B cell (primary cell): ENCODE measurements at regions not wholly inside any gene's neighbourhood (a gene's known extent, or its start where the extent isn't known, plus 50 kb on each side); places are given as distances from the start of the nearest gene placed in this dataset.

ENCODE experiments used
- ATAC-seq: fragments of 200-7000 bp; cut with Tn5 transposase; one replicate; pipeline ENCODE4 v1.10.0; 2021; ENCODE audit warnings: low read depth, mild to moderate bottlenecking, moderate number of reproducible peaks, moderate library complexity
- CTCF ChIA-PET: fragments of 350-600 bp; sonication (Branson Sonifier 250); formaldehyde crosslinking; loops from one replicate; lab custom pipeline; 2021; ENCODE audit warnings: antibody characterized with exemption, inconsistent platforms; lab: Charles Lee
- POLR2A ChIA-PET: fragments of 350-600 bp; sonication (Branson Sonifier 250); formaldehyde crosslinking; loops from one replicate; lab custom pipeline; 2021; ENCODE audit warnings: antibody characterized with exemption; lab: Charles Lee
- DNase-seq: peaks from one replicate; pipeline ENCODE4 v3.0.0; 2013
- H2AFZ ChIP-seq: 2 replicates; pipeline ENCODE4 v1.6.1; 2012; ENCODE audit warnings: mild to moderate bottlenecking, low read depth, low read length; ENCODE audit not compliant: insufficient read depth, poor library complexity, severe bottlenecking
- H3K27ac ChIP-seq, 2 donors: 1 replicate in 1 of 2; 2 replicates in 1 of 2; pipeline ENCODE4 v1.5.1; 2012 to 2013; ENCODE audit warnings: low read length in 2 of 2, mild to moderate bottlenecking in 2 of 2, moderate library complexity in 1 of 2
- H3K27me3 ChIP-seq, 4 experiments: fragments of 200-600 bp in 1 of 4; sonication (generic) in 1 of 4; replicated peaks in 1 of 4; 1 replicate in 2 of 4; 2 replicates in 2 of 4; pipeline versions ENCODE4 v1.6.1 to v1.7.0; 2013 to 2016; ENCODE audit warnings: low read length in 3 of 4, mild to moderate bottlenecking in 2 of 4, mixed read lengths in 1 of 4, moderate library complexity in 1 of 4; ENCODE audit not compliant: insufficient read depth in 4 of 4, control insufficient read depth in 3 of 4; ENCODE audit errors: control extremely low read depth in 1 of 4
- H3K36me3 ChIP-seq, 2 experiments: replicated peaks in 1 of 2; 1 replicate in 1 of 2; 2 replicates in 1 of 2; pipeline versions ENCODE4 v1.6.1 to v1.7.1; 2013; ENCODE audit warnings: low read length in 1 of 2; ENCODE audit not compliant: insufficient read depth in 2 of 2, control insufficient read depth in 1 of 2; ENCODE audit errors: control extremely low read depth in 1 of 2, extremely low read depth in 1 of 2
- H3K4me1 ChIP-seq, 2 donors: fragments of 200-600 bp in 1 of 2; sonication (generic) in 1 of 2; 1 replicate in 1 of 2; 2 replicates in 1 of 2; pipeline versions ENCODE4 v1.5.1 to v1.6.1; 2013 to 2017; ENCODE audit warnings: low read length in 2 of 2; ENCODE audit not compliant: control insufficient read depth in 2 of 2, insufficient read depth in 2 of 2
- H3K4me2 ChIP-seq: replicated peaks from 2 replicates; pipeline ENCODE3; 2012; ENCODE audit warnings: mild to moderate bottlenecking, low read depth, low read length; ENCODE audit not compliant: poor library complexity, severe bottlenecking
- H3K4me3 ChIP-seq, 5 experiments: fragments of 200-600 bp in 1 of 5; sonication (generic) in 1 of 5; 1 replicate in 3 of 5; 2 replicates in 2 of 5; pipeline versions ENCODE4 v1.5.1 to v1.7.0; 2011 to 2016; ENCODE audit warnings: low read length in 4 of 5, mild to moderate bottlenecking in 4 of 5, low read depth in 2 of 5, control low read depth in 1 of 5, moderate library complexity in 1 of 5; ENCODE audit not compliant: insufficient read depth in 1 of 5; ENCODE audit errors: control extremely low read depth in 1 of 5, extremely low read depth in 1 of 5
- H3K79me2 ChIP-seq: fragments of 200-600 bp; sonication (generic); one replicate; pipeline ENCODE4 v1.6.0; 2016; ENCODE audit warnings: low read length; ENCODE audit not compliant: control insufficient read depth, insufficient read depth
- H3K9ac ChIP-seq: fragments of 200-600 bp; sonication (generic); 2 replicates; pipeline ENCODE4 v1.6.1; 2017; ENCODE audit warnings: mild to moderate bottlenecking, low read length, moderate library complexity
- H3K9me3 ChIP-seq, 3 donors: one replicate each; pipeline versions ENCODE4 v1.6.1 to v1.7.1; 2013; ENCODE audit warnings: low read length in 2 of 3; ENCODE audit not compliant: control insufficient read depth in 2 of 3, insufficient read depth in 1 of 3; ENCODE audit errors: control extremely low read depth in 1 of 3
- H4K20me1 ChIP-seq: 2 replicates; pipeline ENCODE4 v1.6.0; 2012; ENCODE audit warnings: mild to moderate bottlenecking, low read length; ENCODE audit not compliant: insufficient read depth, control insufficient read depth, poor library complexity, severe bottlenecking
- H3K27ac Mint-ChIP-seq: one replicate; pipeline ENCODE4 v1.8.0; 2021; ENCODE audit warnings: mixed read lengths
- H3K27me3 Mint-ChIP-seq: one replicate; pipeline ENCODE4 v1.8.0; 2021; ENCODE audit warnings: mixed read lengths
- H3K4me1 Mint-ChIP-seq: one replicate; pipeline ENCODE4 v1.8.0; 2021; ENCODE audit warnings: mixed read lengths
- H3K4me3 Mint-ChIP-seq: one replicate; pipeline ENCODE4 v1.8.0; 2021; ENCODE audit warnings: mixed read lengths
- H3K9me3 Mint-ChIP-seq: one replicate; pipeline ENCODE4 v1.8.0; 2022; ENCODE audit warnings: mixed read lengths; ENCODE audit not compliant: insufficient read depth
- CTCF ChIP-seq: fragments of 200-600 bp; IDR thresholded peaks from one replicate; pipeline ENCODE4 v1.8.0; 2022; ENCODE audit warnings: antibody characterized with exemption, mild to moderate bottlenecking
- EZH2 ChIP-seq: IDR thresholded peaks from 2 replicates; pipeline ENCODE4 v1.6.1; 2012; ENCODE audit warnings: borderline replicate concordance, low read depth, mild to moderate bottlenecking, moderate library complexity, low read length; ENCODE audit not compliant: insufficient read depth, poor library complexity, severe bottlenecking
- WGBS: methylation state at CpG from one replicate; pipeline ENCODE4 v1.1.5; 2013; ENCODE audit warnings: missing lambda C conversion rate; ENCODE audit not compliant: insufficient coverage; 5-methylcytosine and 5-hydroxymethylcytosine counted together
- intact Hi-C: fragments of 100-400 bp; cut with micrococcal nuclease; formaldehyde crosslinking; loops from one replicate; pipeline ENCODE4 v1.10.0; 2022

- peak overlapping the region; percentile 4 for H3K27ac Mint-ChIP-seq
- Histone ChIP-seq H3K4me2 (peak overlapping the region; percentile 37), H3K36me3 (no peaks in the 10 kb centered on the region), H3K27me3 (no peaks in the 10 kb centered on the region), H4K20me1 (no peaks in the 10 kb centered on the region), H3K9me3 (no peaks in the 10 kb centered on the region), H3K4me3 (no peak overlapping the region), H3K4me1 (peaks cover 30 to 31% of the 10 kb centered on the region in 2 donors), H3K27ac (no peak overlapping the region), H3K9ac (no peak overlapping the region), H3K79me2 (no peaks in the 10 kb centered on the region), H2AFZ (peak overlapping the region; percentile 35)
- ATAC-seq (peak; percentile 57), DNase-seq (peak; percentile 43)
- ChIA-PET CTCF (interaction anchor here (0.6 to 1.6 kb wide), 5 partner anchors 19 to 497 kb away, joined by 3 to 6 read pairs (median 3); no protein-coding TSS in a partner anchor), POLR2A (no interaction called here)
- H3K4me3 Mint-ChIP-seq, result peak overlapping the region; percentile 12
- TF ChIP-seq CTCF (no peak), EZH2 (no peak)
- peaks cover 30% of the 10 kb centered on the region for H3K4me1 Mint-ChIP-seq
- H3K27me3 Mint-ChIP-seq, result no peaks in the 10 kb centered on the region
- WGBS, result 11% methylated on average over 2 of the region's 2 CpGs
- intact Hi-C loops, result no loop called here
- H3K9me3 Mint-ChIP-seq, result no peaks in the 10 kb centered on the region
Measured at GRCh38 chr13:40185414-40185813, 481.0 kb downstream of the FOXO1 start.

DNA sequence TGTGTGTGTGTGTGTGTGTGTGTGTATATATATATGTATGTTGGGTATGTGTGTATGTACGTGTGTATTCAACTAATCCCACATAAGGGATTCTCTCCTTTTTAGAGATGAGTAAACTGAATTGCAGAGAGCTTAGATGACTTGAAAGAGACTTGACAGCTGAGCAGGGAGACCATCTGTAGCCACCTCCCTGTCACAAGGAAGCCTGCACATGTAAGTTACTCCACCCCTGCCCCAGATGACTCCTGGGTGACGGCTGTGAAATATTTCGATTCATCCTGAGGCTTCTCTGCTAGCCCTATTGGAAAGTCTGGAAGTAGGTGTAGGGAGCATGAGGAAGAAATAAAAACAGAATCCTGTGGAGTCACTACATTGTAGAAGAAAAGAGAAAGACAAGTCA is 480.4 kb downstream of the FOXO1 start:
- intact Hi-C loops, result no loop called here
- Histone ChIP-seq H3K9ac (no peak overlapping the region), H3K36me3 (no peaks in the 10 kb centered on the region), H3K79me2 (no peaks in the 10 kb centered on the region), H3K4me1 (peaks cover 36 to 37% of the 10 kb centered on the region in 2 donors), H2AFZ (no peak overlapping the region), H4K20me1 (no peaks in the 10 kb centered on the region), H3K4me3 (no peak overlapping the region), H3K27ac (no peak overlapping the region), H3K4me2 (no peak overlapping the region), H3K27me3 (no peaks in the 10 kb centered on the region), H3K9me3 (no peaks in the 10 kb centered on the region)
- Mint-ChIP-seq H3K27me3 (no peaks in the 10 kb centered on the region), H3K27ac (peak overlapping the region; percentile 32), H3K4me1 (peaks cover 36% of the 10 kb centered on the region), H3K4me3 (no peak overlapping the region), H3K9me3 (no peaks in the 10 kb centered on the region)
- ChIA-PET POLR2A (no interaction called here), CTCF (interaction anchor here (0.7 to 1.6 kb wide), 4 partner anchors 21 to 496 kb away, joined by 3 to 6 read pairs (median 4); no protein-coding TSS in a partner anchor)
- no peak for ATAC-seq
- 100% methylated on average over 1 of the region's 3 CpGs for WGBS
- TF ChIP-seq CTCF, result no peak
- TF ChIP-seq EZH2, result no peak
- DNase-seq, result no peak
